Anterior cingulate cortex (tissue), 58 donors: ENCODE measurements at regions not wholly inside any gene's neighbourhood (a gene's known extent, or its start where the extent isn't known, plus 50 kb on each side); places are given as distances from the start of the nearest gene placed in this dataset.

ENCODE experiments used
- DNase-seq, 58 donors: peaks; one replicate each; lab custom pipeline; 2025; lab: John Stamatoyannopoulos, UW

- peak in 4 of 58 donors; percentile 4 to 11 (median 8) for DNase-seq
Measured at GRCh38 chr6:156538875-156539660, 238.1 kb upstream of the ARID1B start.

GRCh38 chr6:156534594-156534993 lies 242.6 kb upstream of the ARID1B start:
- no peak for DNase-seq

GRCh38 chr6:156533872-156534524 lies 243.2 kb upstream of the ARID1B start:
- DNase-seq = peak in 1 of 58 donors; percentile 13

GRCh38 chr6:156526081-156526480 lies 251.1 kb upstream of the ARID1B start:
- DNase-seq = no peak

- no peak for DNase-seq
Measured at GRCh38 chr6:156525541-156525940, 251.6 kb upstream of the ARID1B start.

- DNase-seq = no peak
Measured at GRCh38 chr6:156519940-156520339, 257.2 kb upstream of the ARID1B start.

- no peak for DNase-seq
Measured at GRCh38 chr6:156517088-156517487, 260.1 kb upstream of the ARID1B start.

- DNase-seq = no peak
Measured at GRCh38 chr6:156515242-156515641, 261.9 kb upstream of the ARID1B start.

GRCh38 chr6:156513504-156513903 lies 263.7 kb upstream of the ARID1B start:
- DNase-seq = no peak

- DNase-seq = no peak
Measured at GRCh38 chr6:156511570-156511969, 265.6 kb upstream of the ARID1B start.

- DNase-seq = no peak
Measured at GRCh38 chr6:156511051-156511450, 266.1 kb upstream of the ARID1B start.

GRCh38 chr6:156510242-156510641 lies 266.9 kb upstream of the ARID1B start:
- DNase-seq = no peak

GRCh38 chr6:156509496-156509895 lies 267.7 kb upstream of the ARID1B start:
- no peak for DNase-seq

- no peak for DNase-seq
Measured at GRCh38 chr6:156508923-156509322, 268.3 kb upstream of the ARID1B start.

GRCh38 chr6:156508126-156508525 lies 269.1 kb upstream of the ARID1B start:
- DNase-seq = peak in 7 of 58 donors; percentile 1 to 52 (median 23)

- peak in 9 of 58 donors; percentile 7 to 36 (median 15) for DNase-seq
Measured at GRCh38 chr6:156507656-156508055, 269.5 kb upstream of the ARID1B start.

- peak in 7 of 58 donors; percentile 3 to 33 (median 7) for DNase-seq
Measured at GRCh38 chr6:156507106-156507505, 270.1 kb upstream of the ARID1B start.

GRCh38 chr6:156502969-156503504 lies 274.1 kb upstream of the ARID1B start:
- DNase-seq = no peak

GRCh38 chr6:156497618-156498017 lies 279.6 kb upstream of the ARID1B start:
- DNase-seq = no peak

- DNase-seq = no peak
Measured at GRCh38 chr6:156487877-156488276, 289.3 kb upstream of the ARID1B start.

- no peak for DNase-seq
Measured at GRCh38 chr6:156485150-156485549, 292.0 kb upstream of the ARID1B start.
